Progenitor cell of endocrine pancreas (in vitro differentiated cells): ENCODE measurements at regions not wholly inside any gene's neighbourhood (a gene's known extent, or its start where the extent isn't known, plus 50 kb on each side); places are given as distances from the start of the nearest gene placed in this dataset.

ENCODE experiments used
- DNase-seq: peaks from one replicate; pipeline ENCODE4 v3.0.0; 2021; ENCODE audit warnings: low spot score; ENCODE audit not compliant: unreplicated experiment
- H3K27ac Mint-ChIP-seq: 2 replicates; pipeline ENCODE4 v1.8.0; 2021; ENCODE audit warnings: mild to moderate bottlenecking, moderate library complexity, mixed read lengths
- H3K27me3 Mint-ChIP-seq: 2 replicates; pipeline ENCODE4 v1.8.0; 2021; ENCODE audit warnings: mixed read lengths
- H3K36me3 Mint-ChIP-seq: 2 replicates; pipeline ENCODE4 v1.8.0; 2022; ENCODE audit warnings: mixed read lengths; ENCODE audit not compliant: insufficient read depth
- H3K4me1 Mint-ChIP-seq: 2 replicates; pipeline ENCODE4 v1.8.0; 2021; ENCODE audit warnings: low read depth, mixed read lengths
- H3K4me3 Mint-ChIP-seq: 2 replicates; pipeline ENCODE4 v1.8.0; 2021; ENCODE audit warnings: low read depth, mild to moderate bottlenecking, moderate library complexity, mixed read lengths
- H3K9me3 Mint-ChIP-seq: 2 replicates; pipeline ENCODE4 v1.8.0; 2021; ENCODE audit warnings: low read depth, mixed read lengths
- CTCF ChIP-seq: fragments of 200-600 bp; sonication (generic); IDR thresholded peaks from one replicate; pipeline ENCODE4 v1.5.0; 2021; ENCODE audit warnings: antibody characterized with exemption, mild to moderate bottlenecking; ENCODE audit not compliant: unreplicated experiment

- peaks cover 43% of the 10 kb centered on the region for H3K4me1 Mint-ChIP-seq
- H3K9me3 Mint-ChIP-seq, result no peaks in the 10 kb centered on the region
- H3K36me3 Mint-ChIP-seq, result no peaks in the 10 kb centered on the region
- no peak for DNase-seq
- no peak overlapping the region for H3K4me3 Mint-ChIP-seq
- TF ChIP-seq CTCF, result no peak
- peaks cover 34% of the 10 kb centered on the region for H3K27me3 Mint-ChIP-seq
- peak overlapping the region; percentile 53 for H3K27ac Mint-ChIP-seq
Measured at GRCh38 chr2:120565095-120565460, 170.6 kb upstream of the GLI2 start.

- H3K27ac Mint-ChIP-seq, result peak overlapping the region; percentile 79
- no peak for TF ChIP-seq CTCF
- peaks cover 35% of the 10 kb centered on the region for H3K27me3 Mint-ChIP-seq
- H3K36me3 Mint-ChIP-seq, result no peaks in the 10 kb centered on the region
- no peak for DNase-seq
- peaks cover 43% of the 10 kb centered on the region for H3K4me1 Mint-ChIP-seq
- no peaks in the 10 kb centered on the region for H3K9me3 Mint-ChIP-seq
- H3K4me3 Mint-ChIP-seq, result peak overlapping the region; percentile 28
Measured at GRCh38 chr2:120565929-120566328, 169.7 kb upstream of the GLI2 start.

GRCh38 chr2:120566331-120567035 lies 169.2 kb upstream of the GLI2 start:
- Mint-ChIP-seq H3K27ac (peak overlapping the region; percentile 79), H3K4me3 (peak overlapping the region; percentile 28), H3K36me3 (no peaks in the 10 kb centered on the region), H3K27me3 (peaks cover 37% of the 10 kb centered on the region), H3K4me1 (peaks cover 43% of the 10 kb centered on the region), H3K9me3 (no peaks in the 10 kb centered on the region)
- no peak for DNase-seq
- TF ChIP-seq CTCF, result no peak

- Mint-ChIP-seq H3K4me3 (no peak overlapping the region), H3K27ac (no peak overlapping the region), H3K4me1 (peaks cover 38% of the 10 kb centered on the region), H3K27me3 (peaks cover 37% of the 10 kb centered on the region), H3K36me3 (no peaks in the 10 kb centered on the region), H3K9me3 (no peaks in the 10 kb centered on the region)
- DNase-seq, result no peak
- TF ChIP-seq CTCF, result no peak
Measured at GRCh38 chr2:120567128-120567527, 168.5 kb upstream of the GLI2 start.

- Mint-ChIP-seq H3K4me1 (peaks cover 38% of the 10 kb centered on the region), H3K9me3 (no peaks in the 10 kb centered on the region), H3K4me3 (no peak overlapping the region), H3K27ac (no peak overlapping the region), H3K36me3 (no peaks in the 10 kb centered on the region), H3K27me3 (peaks cover 42% of the 10 kb centered on the region)
- no peak for TF ChIP-seq CTCF
- no peak for DNase-seq
Measured at GRCh38 chr2:120568089-120568974, 167.3 kb upstream of the GLI2 start.
